ENCODE measurements at regions not wholly inside any gene's neighbourhood (a gene's known extent, or its start where the extent isn't known, plus 50 kb on each side); places are given as distances from the start of the nearest gene placed in this dataset.

DNA sequence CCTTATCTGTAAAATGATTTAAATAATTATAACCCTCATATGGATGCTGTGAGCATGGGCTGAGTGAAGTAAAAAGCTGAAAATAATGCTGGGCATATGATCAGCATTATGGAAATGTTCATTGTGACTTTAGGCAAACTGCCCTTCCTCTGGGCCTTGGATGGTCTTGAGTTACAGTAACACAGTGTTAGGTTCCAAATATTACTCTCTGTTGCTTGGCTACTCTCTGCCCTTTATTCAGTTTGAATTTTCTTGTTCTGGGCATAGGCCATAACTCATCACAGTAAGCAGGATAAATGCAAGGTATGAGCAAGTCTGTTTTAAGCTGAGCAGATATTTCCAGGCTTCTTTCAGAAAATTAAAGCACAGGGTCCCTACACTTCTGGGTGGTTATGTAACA, 868.0 kb downstream of the KCNMA1 start:
- TF ChIP-seq POLR2A (IDR thresholded peaks at IDR 0.05) = no peak
- TF ChIP-seq, protein P1, sequence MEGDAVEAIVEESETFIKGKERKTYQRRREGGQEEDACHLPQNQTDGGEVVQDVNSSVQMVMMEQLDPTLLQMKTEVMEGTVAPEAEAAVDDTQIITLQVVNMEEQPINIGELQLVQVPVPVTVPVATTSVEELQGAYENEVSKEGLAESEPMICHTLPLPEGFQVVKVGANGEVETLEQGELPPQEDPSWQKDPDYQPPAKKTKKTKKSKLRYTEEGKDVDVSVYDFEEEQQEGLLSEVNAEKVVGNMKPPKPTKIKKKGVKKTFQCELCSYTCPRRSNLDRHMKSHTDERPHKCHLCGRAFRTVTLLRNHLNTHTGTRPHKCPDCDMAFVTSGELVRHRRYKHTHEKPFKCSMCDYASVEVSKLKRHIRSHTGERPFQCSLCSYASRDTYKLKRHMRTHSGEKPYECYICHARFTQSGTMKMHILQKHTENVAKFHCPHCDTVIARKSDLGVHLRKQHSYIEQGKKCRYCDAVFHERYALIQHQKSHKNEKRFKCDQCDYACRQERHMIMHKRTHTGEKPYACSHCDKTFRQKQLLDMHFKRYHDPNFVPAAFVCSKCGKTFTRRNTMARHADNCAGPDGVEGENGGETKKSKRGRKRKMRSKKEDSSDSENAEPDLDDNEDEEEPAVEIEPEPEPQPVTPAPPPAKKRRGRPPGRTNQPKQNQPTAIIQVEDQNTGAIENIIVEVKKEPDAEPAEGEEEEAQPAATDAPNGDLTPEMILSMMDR (IDR thresholded peaks at IDR 0.05) = no peak

All from body of pancreas (tissue), 4 donors.